Spleen (tissue), 7 donors: ENCODE measurements at regions not wholly inside any gene's neighbourhood (a gene's known extent, or its start where the extent isn't known, plus 50 kb on each side); places are given as distances from the start of the nearest gene placed in this dataset.
"Not testable (repeated sequence)": the region's sequence is repeated elsewhere in the genome, so short reads cannot be mapped to it uniquely, and the experiment has no call there.

ENCODE experiments used
- POLR2A ChIP-seq, 3 donors: fragments of 450-650 bp; IDR thresholded peaks; one replicate each; pipeline ENCODE4 v1.5.1; 2017; ENCODE audit warnings: antibody characterized with exemption in 3 of 3, mild to moderate bottlenecking in 1 of 3
- POLR2AphosphoS5 ChIP-seq, 3 donors: sonication (generic); formaldehyde crosslinking; IDR thresholded peaks; one replicate each; pipeline ENCODE4 v1.5.1; 2017; ENCODE audit warnings: antibody characterized with exemption in 3 of 3
- TF ChIP-seq, protein P1 (sequence below), 11 experiments: fragments of 200-600 bp in 7 of 11; fragments of 450-650 bp in 4 of 11; sonication (generic) in 4 of 11; IDR thresholded peaks in 8 of 11; conservative IDR thresholded peaks in 3 of 11; 1 replicate in 7 of 11; 2 replicates in 4 of 11; pipeline versions ENCODE4 v1.4.0 to v1.8.0; 2016 to 2021; ENCODE audit warnings: antibody characterized with exemption in 11 of 11, inconsistent platforms in 4 of 11, mild to moderate bottlenecking in 1 of 11
- donor health status: DM: no; HTN: no; CAD: no; lungs with moderate emphysema.
- donor health status: DM: no; HTN: no; CAD: no.
- donor health status: DM: no; HTN: no; CAD: no.

DNA sequence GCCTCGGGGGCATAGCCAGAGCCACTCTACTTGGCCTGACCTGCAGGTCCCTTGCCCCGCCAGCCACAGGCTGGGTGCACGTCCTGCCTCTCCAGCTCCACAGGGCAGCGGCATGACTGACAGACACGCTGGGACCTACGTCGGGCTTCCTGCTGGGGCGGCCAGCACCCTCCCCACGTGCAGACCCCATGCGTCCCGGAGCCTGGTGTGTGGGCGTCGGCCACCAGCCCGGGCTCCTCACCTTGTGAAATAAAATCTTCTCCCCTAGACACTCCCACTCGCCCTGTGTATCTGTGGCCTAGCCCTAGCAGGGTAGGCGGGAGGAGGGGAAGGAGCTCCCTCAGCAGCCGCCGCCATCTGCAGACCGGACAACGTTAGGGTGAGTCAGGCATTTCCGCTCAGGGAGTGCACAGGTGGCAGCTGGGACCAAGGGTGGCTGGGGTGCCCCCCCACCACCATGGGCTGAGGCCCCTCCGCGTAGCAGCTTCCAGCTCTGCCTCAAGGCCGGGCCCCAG lies 119.5 kb downstream of the IGLL1 start:
- TF ChIP-seq, protein P1, sequence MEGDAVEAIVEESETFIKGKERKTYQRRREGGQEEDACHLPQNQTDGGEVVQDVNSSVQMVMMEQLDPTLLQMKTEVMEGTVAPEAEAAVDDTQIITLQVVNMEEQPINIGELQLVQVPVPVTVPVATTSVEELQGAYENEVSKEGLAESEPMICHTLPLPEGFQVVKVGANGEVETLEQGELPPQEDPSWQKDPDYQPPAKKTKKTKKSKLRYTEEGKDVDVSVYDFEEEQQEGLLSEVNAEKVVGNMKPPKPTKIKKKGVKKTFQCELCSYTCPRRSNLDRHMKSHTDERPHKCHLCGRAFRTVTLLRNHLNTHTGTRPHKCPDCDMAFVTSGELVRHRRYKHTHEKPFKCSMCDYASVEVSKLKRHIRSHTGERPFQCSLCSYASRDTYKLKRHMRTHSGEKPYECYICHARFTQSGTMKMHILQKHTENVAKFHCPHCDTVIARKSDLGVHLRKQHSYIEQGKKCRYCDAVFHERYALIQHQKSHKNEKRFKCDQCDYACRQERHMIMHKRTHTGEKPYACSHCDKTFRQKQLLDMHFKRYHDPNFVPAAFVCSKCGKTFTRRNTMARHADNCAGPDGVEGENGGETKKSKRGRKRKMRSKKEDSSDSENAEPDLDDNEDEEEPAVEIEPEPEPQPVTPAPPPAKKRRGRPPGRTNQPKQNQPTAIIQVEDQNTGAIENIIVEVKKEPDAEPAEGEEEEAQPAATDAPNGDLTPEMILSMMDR (IDR thresholded peaks at IDR 0.05 in 8 of 11, conservative IDR thresholded peaks at IDR 0.05 in 3 of 11) = not testable (repeated sequence)
- TF ChIP-seq POLR2AphosphoS5, POLR2A (IDR thresholded peaks at IDR 0.05): not testable (repeated sequence)
